ENCODE measurements at regions not wholly inside any gene's neighbourhood (a gene's known extent, or its start where the extent isn't known, plus 50 kb on each side); places are given as distances from the start of the nearest gene placed in this dataset.
"Not testable (repeated sequence)": the region's sequence is repeated elsewhere in the genome, so short reads cannot be mapped to it uniquely, and the experiment has no call there.

DNA sequence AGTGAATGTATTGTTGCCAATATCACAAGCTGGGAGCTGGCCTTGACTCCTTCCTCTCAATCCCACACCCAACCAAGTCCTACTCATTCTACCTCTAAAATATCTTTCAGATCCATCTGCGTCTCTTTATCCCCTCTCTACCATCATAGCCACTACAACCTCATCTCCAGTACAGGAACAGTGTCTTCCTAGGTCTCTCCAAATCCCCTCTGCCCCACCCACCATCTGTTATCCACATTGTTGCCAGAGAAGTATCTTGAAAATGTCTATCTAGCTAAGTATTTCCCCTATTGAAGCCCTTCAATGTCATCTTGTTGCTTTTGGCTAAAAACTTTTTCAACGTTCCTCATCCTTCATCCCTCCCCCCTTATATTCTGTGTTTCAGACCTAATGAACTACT is 244.7 kb downstream of the C12orf75 start:
- in situ Hi-C loops (cut with HindIII; ENCODE audit: low sequenced_read_pairs): no loop called here

DNA sequence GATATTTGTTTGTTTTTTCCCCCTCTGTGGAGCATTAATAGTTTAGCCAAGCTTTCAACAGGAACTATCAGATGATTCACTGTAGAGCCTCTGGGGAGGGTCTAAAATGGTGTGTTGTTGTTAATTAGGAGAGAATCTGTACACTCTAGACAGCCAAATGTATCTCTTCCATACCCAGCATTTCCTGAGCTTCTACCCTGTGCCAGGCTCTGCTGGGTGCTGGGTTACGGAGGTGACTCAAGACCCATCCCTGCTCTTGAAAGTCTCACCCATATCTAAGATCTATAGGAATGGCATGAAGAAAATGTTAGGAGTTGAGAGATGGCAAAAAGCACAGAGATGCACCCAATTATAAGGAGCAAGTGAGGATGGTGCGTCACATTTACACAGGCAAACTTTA is 245.8 kb downstream of the C12orf75 start:
- in situ Hi-C loops (cut with HindIII; ENCODE audit: low sequenced_read_pairs): no loop called here

DNA sequence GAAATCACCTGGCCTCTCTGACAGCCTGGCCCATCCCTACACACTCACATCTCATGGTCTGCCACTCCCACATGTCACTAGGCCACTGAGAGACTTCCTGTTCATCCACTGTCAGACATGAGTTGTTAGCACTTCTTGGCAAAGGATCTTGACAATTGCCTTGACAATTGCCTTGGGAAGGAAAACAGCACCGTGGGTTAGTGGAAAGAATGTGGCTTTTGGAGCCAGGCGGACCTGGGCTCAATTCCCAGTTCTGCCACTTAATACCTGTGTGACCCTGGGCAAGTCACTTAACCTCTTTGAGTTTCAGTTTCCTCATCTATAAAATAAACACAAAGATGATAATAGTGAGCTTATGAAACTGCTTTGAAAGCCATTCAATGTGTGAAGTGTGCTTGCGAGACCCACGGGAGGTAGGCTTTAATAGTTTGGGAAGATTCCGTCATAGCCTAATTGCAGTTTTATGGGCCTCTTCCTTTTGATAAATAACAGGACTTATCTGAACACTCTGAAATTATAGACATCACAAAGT is 250.4 kb downstream of the C12orf75 start:
- in situ Hi-C loops (cut with HindIII; ENCODE audit: low sequenced_read_pairs): no loop called here

DNA sequence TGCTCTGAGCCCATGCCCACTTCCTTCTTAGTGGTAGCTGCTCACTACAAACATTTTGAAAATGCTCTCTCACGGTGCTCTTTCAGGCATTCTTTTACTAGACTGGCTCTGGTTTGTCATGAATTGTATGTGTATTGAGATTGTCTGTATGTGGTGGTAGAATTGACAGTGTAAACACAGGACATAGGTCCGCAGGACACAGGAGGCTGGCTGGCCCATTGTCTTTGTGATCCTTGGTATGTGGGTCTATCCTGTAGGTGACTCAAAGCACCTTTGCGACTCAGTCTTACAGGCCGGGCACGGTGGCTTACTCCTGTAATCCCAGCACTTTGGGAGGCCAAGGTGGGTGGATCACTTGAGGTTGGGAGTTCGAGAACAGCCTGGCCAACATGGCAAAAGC is 250.9 kb downstream of the C12orf75 start:
- in situ Hi-C loops (cut with HindIII; ENCODE audit: low sequenced_read_pairs): no loop called here

DNA sequence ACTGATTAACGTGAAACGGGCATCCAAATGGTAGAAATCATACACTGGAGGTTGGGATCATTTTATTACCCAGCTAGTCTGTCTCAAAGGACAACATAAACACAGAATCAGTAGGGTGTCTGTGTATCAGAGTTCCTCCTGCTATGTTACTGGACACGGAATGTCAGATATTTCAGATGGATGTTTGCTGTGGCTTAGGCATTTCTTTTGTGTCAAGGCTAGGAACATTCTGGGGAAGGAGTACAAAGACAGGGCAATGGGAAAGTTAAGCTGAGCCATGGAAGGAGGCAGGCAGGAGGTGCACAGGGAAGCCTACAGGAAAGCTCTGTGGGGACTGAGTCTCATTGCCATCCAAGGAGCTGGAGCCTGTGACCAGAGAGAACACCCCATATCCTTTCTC is 254.6 kb downstream of the C12orf75 start:
- in situ Hi-C loops (cut with HindIII; ENCODE audit: low sequenced_read_pairs): no loop called here

DNA sequence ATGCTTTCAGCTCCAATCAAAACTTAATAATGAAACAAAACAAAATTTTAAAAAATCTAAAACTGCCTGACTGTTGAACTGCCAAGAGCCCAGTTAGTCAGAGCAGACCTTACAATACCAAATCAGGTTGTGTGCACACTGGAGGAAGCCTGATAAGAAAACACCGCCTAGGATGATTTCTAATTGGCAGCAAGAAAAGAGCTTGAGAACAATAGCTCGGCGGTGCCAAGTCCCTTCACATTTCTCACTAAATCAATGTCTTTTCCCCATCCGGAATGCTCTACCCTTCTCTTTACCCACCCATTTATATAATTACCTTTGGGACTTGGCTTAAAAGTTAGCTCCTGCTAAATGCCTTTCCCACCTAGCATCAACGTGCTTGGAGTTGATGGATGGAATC is 256.7 kb downstream of the C12orf75 start:
- in situ Hi-C loops (cut with HindIII; ENCODE audit: low sequenced_read_pairs): no loop called here

DNA sequence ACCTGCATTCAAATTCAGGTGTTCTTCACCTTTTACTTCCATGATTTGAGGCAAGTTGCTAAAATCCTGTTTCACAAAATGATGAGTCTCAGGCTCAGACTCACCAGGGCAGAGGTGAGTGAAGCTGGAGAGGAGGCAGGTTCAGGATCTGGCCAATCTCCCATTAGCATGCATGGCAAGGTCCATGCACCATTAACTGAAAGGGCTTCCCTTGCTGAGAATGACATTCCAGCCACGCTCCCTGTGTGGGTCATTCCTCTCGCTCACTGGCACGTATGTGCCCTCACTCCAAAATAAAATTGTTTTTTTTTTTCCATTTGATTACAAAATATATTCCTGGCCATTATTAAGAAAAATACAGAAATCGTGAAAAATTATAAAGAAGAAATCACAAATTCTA is 257.6 kb downstream of the C12orf75 start:
- in situ Hi-C loops (cut with HindIII; ENCODE audit: low sequenced_read_pairs): no loop called here

DNA sequence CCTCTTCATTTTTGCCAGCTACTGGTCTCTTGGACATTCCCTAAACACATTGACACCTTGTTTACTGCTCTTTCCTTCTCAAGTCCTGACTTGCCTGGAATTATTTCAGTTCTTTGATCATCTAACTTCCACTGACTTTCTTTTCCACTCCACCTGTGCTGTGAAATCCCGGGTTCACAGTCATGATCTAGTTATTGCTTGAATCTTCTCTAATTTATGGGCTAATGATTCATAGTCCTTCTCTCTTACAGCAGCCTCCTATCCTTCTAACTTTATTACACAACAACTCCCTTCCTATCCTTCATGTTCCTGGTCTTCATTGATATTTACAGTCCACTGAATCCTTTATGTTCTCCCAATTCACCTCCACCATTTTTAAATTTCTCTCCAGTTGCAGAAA is 260.1 kb downstream of the C12orf75 start:
- in situ Hi-C loops (cut with HindIII; ENCODE audit: low sequenced_read_pairs): no loop called here

DNA sequence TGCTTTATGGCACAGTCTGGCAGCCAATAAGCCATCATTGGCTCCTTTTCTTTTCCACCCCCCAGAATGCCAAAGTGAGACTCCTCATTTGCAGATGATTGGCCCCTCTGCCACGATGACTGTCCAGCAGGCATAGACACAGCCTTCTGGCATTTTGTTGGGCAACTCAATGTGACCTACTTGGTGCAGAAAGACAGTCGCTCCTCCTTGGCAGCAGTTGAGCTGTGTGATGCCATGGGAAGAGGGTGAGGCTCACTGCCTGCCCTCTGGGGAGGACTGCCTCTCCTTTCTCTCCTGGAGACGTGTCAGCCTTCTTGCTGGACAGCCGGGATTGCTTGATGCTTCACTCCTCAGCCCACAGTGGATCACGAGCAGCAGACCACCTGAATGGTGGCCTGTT is 264.9 kb downstream of the C12orf75 start:
- in situ Hi-C loops (cut with HindIII; ENCODE audit: low sequenced_read_pairs): no loop called here

DNA sequence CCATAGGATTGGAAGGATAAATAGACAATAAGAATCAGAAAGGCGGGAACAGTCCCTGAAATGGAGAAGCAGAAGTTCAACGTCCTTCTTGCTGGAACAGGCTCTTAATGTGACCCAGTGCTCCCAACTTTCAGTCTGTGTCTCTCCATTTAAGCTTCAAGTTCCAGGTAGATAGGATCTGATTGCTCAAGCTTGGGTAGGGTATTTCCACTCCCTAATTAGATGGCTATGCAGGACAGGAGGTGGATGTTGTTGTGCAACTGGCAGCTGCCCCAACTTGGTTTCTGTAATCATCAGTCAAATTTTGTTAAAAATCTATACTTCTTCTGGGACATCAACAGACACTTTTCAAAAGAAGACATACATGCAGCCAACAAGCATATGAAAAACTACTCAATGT is 266.2 kb downstream of the C12orf75 start:
- in situ Hi-C loops (cut with HindIII; ENCODE audit: low sequenced_read_pairs): no loop called here

DNA sequence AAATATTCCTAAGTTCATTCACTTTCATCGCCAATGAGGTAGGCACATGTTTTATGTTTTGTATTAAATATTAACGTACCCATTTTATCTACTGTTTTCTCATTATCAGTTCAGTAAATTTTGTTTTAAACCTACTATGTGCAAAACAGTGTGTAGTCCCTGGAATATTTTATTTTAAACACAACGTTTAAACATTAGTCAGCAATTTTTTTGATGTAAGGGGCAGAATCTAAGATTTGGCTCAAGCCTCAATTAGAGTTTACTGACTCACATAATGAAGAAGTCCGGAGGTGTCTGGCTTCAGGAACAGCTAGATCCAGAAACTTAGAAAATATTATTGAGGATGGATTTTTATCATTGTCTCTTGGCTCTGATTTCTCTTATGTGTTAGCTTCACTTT is 267.5 kb downstream of the C12orf75 start:
- in situ Hi-C loops (cut with HindIII; ENCODE audit: low sequenced_read_pairs): no loop called here

DNA sequence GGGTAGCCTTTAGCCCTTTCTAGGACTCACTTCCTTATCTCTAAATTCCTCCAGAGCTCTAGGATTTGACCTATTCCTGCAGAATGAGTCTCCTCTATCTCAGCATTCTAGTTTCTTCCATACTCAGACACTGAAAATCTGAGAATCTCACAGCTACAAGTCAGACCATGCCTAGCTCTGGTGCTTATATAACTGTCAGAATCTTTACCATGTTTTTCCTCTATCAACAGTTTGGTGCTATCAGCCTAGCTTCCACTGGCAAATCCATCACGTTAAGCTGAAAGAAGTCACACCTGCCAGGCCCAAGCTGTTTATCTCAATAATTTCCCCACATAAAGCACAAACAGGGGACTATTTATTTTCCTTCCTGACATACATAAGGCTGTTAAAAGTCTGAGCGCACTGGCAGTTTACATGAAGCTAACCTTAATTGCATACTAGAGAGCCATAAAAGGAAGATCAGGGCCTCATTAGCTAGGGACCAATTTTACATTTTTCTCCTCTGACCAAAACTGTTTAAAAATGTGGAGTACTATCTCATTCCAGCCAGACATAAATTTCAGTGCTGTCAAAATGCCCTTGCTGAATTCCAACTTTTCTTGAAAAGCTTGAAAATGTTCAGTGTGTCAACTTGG is 270.5 kb downstream of the C12orf75 start:
- in situ Hi-C loops (cut with HindIII; ENCODE audit: low sequenced_read_pairs): no loop called here

DNA sequence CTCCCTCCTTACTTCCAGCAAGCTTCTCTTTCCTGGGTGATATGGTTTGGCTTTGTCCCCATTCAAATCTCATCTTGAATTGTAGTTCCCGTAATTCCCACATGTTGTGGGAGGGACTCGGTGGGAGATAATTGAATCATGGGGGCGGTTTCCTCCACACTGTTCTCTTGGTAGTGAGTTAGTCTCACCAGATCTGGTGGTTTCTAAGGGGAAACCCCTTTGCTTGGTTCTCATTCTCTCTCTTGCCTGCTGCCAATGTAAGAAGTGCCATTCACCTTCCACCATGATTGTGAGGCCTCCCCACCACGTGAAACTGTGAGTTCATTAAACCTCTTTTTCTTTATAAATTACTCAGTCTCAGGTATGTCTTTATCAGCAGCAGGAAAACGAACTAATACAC is 271.8 kb downstream of the C12orf75 start:
- in situ Hi-C loops (cut with HindIII; ENCODE audit: low sequenced_read_pairs): not testable (repeated sequence)

DNA sequence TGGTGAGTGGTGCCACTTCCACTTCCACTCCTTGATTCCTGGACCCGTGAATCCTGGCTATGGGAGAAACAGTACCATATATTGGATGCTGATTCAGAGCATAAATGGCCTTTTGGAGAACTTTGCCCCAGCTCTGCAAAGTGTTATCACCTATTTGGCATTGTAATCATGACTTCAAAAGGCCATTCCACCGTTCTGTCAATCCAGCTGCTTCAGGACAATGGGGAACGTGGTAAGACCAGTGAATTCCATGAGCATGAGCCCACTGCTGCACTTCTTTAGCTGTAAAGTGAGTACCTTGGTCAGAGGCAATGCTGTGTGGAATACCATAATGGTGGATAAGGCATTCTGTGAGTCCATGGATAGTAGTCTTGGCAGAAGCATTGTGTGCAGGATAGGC is 273.8 kb downstream of the C12orf75 start:
- in situ Hi-C loops (cut with HindIII; ENCODE audit: low sequenced_read_pairs): not testable (repeated sequence)

DNA sequence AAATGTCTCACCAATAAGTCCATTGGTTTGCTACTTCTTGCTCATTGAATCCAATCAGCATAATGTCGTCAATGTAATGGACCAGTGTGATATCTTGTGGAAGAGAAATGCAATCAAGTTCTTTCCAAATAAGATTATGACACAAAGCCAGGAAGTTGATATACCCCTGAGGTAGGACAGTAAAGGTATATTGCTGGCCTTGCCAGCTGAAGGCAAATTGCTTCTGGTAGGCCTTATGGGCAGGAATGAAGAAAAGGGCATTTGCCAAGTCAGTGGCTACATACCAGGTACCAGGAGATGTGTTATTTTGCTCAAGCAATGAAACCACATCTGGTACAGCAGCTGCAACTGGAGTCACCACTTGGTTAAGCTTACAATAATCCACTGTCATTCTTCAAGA is 276.1 kb downstream of the C12orf75 start:
- in situ Hi-C loops (cut with HindIII; ENCODE audit: low sequenced_read_pairs): not testable (repeated sequence)

DNA sequence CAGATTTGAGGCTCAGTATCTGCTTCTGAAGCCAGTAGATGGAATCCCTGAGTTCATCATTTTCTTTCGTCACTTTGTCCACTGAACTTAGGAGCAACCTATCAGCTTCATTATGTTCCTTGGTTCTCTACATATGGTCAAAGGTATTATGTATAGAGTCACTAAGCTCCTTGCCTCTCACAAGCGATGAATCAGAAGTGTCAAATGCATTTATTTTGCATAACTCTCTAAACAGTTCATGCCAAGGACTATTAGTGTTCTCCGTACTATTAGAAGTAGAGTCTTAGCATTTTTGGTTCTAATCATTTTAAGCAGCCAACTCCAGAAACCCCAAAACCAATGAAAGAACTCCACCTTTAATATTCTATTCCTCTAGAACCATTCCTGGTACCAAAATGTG is 278.5 kb downstream of the C12orf75 start:
- in situ Hi-C loops (cut with HindIII; ENCODE audit: low sequenced_read_pairs): not testable (repeated sequence)

DNA sequence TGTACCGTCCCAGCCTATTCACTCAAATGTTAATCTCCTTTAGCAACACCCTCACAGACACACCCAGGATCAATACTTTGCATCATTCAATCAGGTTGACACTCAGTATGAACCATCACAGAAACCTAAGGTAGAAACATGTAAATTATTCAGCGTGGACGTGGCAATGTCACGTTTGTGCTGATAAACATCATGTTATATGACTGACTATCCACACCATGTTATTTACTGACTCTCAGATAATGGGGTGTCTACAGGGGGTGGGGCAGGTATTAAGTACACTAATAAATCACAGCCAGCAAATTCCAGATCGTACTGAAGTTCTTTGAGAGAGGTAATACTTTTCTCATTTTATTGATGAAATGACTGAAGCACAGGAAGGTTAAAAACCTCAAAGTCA is 280.0 kb downstream of the C12orf75 start:
- in situ Hi-C loops (cut with HindIII; ENCODE audit: low sequenced_read_pairs): no loop called here

DNA sequence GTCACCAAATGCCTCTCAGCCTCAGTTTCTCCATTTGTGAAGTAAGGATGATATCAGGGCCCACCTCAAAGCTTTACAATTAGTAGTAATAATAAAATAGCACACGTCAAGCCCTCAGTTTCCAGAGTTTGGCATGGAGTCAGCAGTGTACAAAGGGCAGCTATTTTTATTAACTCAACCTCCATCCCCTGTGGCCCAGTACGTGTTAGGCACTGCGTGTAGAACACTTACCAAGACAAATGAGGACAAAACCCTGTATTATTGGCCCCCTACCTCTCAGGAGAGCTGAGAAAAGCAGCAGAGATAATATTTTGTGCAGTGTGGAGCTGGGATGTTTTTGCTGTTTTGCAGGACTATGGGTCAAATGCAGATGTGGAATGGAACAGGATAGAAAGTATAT is 280.8 kb downstream of the C12orf75 start:
- in situ Hi-C loops (cut with HindIII; ENCODE audit: low sequenced_read_pairs): no loop called here

DNA sequence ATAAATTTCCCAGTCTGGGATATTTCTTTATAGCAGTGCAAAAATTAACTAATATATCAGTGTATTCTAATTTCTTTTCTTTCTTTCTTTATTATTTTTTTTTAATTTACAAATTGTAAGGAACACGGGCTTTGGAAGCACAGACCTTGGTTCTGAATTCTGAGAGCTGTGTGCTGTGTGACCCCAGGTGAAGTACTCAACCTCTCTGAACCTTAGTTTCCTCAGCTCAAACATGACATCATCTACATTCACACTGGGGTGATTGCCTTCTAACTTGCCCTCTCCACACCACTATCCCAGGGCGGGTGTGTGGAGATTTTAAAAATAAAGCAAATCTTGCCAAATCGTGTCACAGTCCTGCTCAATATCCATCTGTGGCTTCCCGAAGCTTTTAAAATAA is 282.8 kb downstream of the C12orf75 start:
- in situ Hi-C loops (cut with HindIII; ENCODE audit: low sequenced_read_pairs): no loop called here

DNA sequence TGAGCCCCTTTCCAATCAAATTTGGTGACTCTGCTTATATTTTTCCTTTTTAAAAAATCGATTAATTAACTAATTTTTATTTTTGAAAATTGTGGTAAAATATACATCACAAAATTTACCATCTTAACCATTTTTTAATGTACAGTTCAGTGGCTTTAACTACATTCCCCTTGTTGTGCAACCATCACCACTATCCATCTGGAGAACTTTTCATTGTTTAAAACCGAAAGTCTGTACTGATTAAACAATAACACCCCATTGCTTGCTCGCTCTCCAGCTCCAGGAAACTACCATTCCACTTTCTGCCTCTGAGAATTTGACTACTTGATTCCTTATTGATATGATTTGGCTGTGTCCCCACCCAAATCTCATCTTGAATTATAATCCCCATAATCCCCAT is 283.4 kb downstream of the C12orf75 start:
- in situ Hi-C loops (cut with HindIII; ENCODE audit: low sequenced_read_pairs): no loop called here

DNA sequence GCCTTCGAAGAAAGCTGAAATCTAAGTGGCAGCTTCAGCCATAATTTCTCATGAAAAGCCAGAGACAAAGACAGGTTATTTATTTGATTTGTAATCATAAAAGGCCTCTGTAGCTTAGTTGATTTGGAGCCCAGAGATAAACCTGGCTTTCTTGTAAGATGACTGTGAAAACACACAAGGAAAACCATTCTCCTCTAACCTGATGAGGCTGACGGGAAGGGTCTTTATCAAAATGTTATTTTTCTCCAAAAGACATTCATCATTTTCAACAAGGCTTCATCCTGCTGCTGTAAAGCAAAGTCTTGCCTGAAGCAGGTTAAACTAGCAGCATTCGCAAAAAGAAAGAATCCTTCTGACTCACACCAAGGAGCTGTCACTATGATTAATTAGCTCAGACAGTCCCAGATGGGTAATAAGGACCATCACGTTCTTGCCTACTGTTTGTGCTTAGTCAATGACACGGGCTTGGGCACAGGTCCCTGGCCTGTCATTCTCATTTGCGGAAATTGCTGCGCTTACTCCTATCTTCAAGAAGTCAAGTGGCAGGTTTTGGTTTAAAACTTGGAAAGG is 286.6 kb downstream of the C12orf75 start:
- in situ Hi-C loops (cut with HindIII; ENCODE audit: low sequenced_read_pairs): no loop called here

DNA sequence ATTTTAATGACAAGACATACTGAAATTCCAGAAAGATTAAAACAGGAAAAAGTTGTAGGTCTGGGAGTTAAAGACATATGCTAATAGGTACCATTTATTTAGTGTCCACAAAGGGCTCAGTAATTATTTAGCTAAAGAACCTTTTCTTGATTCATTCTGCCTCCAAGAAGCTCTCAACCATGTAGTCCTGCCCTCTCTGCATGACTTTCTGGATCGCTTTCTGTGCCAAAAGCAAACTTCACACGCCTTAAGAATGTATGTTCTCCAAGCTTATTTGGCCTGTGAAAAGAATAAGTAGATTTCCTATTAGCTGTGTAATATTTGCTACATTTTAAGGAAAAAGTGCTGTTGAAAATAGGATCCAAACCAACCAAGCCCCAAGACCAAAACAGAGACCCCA is 291.7 kb downstream of the C12orf75 start:
- in situ Hi-C loops (cut with HindIII; ENCODE audit: low sequenced_read_pairs): no loop called here

Measured in DLD1 (cell line).